NCI-H128 (cell line): ENCODE measurements at regions not wholly inside any gene's neighbourhood (a gene's known extent, or its start where the extent isn't known, plus 50 kb on each side); places are given as distances from the start of the nearest gene placed in this dataset.
"Not testable (repeated sequence)": the region's sequence is repeated elsewhere in the genome, so short reads cannot be mapped to it uniquely, and the experiment has no call there.

Source experiments
- DNase-seq: peaks from one replicate; lab custom pipeline; 2025; ENCODE audit not compliant: unreplicated experiment; lab: John Stamatoyannopoulos, UW

- no peak for DNase-seq
Observed at GRCh38 chr22:48071828-48072227, 1309.4 kb downstream of the TBC1D22A start.

DNA sequence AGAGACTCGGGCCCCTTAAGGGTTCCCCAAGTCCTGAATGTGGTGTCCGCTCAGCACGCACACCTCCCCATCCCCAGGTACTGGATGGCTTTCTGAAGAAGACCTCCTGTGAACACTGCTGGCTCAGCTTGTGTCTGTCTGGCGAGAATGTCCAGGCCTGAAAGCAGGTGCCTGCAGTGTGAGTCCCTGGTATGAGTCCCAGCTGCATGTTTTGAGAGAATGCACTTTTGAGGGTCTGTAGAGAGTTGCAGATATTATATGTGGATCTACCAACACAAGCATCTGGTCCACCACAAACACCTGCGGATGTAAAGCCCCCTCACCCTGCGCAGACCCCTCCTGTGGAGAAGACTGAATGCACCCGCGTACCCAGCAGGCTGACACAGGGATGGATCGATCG, 1308.9 kb downstream of the TBC1D22A start:
- no peak for DNase-seq

GRCh38 chr22:48070760-48071159, 1308.3 kb downstream of the TBC1D22A start:
- DNase-seq: no peak

DNA sequence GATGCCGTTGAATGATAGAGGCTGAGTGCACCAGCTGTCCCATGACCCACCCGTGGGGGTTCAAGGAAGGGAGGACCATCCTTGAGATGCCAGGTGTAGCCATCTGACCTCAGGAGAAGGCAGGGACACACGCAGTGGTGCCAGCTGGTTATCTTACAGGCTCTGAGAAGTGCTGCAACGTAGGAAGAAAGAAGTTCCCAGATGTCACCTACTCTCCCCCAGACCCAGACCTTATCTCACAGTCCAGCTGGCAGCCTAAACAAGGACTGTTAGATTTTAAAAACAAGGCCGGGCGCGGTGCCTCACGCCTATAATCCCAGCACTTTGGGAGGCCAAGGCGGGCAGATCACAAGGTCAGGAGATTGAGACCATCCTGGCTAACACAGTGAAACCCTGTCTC, 1307.6 kb downstream of the TBC1D22A start:
- DNase-seq: no peak

- no peak for DNase-seq
Observed at GRCh38 chr22:48069256-48069655, 1306.8 kb downstream of the TBC1D22A start.

DNA sequence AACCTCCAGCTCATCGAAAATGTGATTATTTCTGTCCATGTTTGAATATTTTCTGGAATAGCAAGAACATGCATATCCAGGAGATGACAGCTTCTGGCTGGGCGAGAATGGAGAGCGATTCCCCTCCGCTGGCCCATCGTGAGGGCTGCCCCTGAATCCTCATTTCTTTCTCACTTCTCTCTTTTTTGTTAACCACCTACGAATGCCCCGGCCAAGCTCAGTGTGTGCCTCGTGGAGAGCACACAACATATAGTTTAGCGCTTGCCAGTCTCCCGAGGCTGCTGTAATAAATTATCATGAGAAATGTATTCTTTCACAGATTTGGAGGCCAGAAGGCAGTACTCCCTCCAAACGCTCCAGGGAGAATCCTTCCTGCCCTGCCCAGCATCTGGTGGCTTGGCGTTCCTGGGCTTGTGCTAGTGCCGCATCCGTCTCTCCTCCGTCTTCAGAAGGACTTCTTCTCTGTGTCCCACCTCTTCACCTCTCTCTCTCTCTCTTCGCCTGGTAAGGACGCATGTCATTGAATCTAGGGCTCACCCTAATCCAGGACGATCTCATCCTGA, 1306.0 kb downstream of the TBC1D22A start:
- DNase-seq: no peak

DNA sequence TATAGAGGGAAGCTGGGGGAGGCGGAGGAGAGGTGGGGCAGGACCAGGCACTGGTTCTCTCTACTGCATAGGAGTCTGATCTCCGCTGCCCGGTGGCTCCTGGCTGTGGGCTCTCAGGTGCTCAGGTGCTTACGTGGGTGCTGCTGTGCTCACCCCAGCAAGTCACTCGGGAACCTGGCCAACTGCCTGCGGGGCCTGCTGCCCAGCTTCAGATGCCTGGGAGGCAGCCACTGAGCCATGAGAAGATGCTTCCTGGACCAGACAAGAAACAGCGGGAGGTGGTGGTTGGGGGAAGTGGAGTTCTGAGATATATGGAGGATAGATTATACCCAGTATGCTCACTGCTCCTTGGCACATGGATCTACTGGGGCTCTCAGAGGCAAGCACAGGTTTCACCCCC, 1303.4 kb downstream of the TBC1D22A start:
- no peak for DNase-seq

GRCh38 chr22:48061726-48062125, 1299.3 kb downstream of the TBC1D22A start:
- no peak for DNase-seq

- no peak for DNase-seq
Observed at GRCh38 chr22:48060266-48060665, 1297.8 kb downstream of the TBC1D22A start.

GRCh38 chr22:48059521-48059920, 1297.1 kb downstream of the TBC1D22A start:
- DNase-seq: not testable (repeated sequence)

DNA sequence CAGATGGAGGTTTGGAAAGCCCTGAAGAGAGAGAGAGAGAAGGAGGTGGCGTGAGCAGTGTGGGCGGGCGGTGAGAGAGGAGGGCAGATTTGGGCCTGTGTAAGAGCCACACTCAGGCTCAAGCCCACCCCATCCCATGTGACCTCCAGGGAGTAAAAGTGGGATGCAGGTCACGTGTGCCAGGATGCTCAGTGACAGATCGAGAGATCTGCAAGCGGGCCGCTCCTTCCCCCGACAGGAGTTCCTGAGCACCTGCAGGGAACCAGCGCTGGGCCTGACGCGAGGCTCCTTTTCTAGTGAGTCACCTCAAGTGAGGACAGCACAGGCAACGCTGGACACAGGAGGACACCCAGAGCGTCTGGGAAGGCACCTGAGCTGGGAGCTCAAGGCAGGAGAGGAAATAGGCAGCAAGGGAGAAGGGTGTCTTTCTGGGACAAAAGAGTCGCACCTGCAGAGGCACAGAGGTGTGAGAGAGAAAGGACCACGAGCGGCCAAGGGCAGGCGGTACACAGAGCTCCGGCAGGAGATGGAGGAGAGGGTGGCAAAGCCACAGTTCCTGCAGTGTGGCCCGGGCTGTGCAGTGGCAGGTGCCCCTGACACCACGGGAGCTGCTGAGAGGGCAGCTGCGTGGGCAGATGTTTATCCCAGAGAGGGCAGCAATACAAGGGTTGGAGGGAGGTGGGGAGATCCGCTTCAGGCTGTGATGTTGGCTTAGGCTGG, 1294.8 kb downstream of the TBC1D22A start:
- no peak for DNase-seq

DNA sequence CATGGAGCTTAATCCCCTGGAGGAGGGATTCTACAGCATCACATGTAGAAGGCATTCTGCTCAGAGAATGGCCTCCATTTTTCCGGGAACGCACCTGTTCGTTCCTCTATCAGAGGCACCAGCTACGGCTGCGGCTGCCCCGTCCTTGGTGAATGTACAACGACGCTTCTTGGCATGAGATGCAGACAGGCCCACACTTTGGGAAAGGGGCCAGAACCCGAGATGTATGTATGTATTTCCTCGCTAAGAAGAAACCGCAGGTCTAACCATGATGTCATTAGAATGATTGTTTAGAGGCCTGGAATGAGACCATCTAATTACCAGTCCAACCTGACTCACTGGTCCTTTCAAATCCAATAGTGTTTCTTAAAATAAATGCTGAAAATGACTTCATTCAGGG, 1293.4 kb downstream of the TBC1D22A start:
- no peak for DNase-seq

DNA sequence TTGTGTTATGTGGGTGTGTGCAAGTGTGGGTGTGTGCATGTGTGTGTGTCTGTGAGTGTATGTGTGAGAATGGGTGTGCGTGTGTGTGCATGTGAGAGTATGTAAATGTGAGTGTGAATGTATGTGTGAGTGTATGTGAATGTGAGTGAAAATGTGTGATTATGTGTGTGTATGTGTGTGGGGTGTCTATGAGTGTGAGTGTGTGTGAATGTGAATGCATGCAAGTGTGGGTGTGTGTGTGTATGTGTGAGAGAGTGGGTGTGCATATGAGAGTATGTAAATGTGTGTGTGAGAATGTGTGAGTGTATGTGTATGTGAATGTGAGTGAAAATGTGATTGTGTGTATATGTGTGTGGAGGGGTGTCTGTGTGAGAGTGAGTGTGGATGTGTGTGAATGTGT, 1292.7 kb downstream of the TBC1D22A start:
- no peak for DNase-seq

- no peak for DNase-seq
Observed at GRCh38 chr22:48054596-48054995, 1292.1 kb downstream of the TBC1D22A start.

DNA sequence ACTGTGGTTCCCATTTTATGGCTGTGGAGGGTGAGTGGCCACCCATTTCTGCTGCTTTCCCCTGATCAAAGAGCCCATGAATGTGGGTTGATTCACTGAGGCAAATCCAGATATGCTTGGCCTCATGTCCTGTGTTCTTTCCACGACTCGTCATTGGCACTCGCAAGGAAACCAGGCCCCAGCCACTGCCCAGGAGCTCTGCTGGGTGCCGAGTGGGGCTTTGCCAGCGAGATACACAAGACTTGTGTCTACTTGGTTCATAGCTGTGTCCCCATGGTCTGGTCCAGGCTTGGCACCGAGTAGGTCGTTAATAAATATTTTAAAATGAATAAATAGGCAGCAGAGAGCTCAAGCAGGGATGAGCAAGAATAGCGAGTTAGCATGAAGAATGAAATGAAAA, 1291.5 kb downstream of the TBC1D22A start:
- DNase-seq: no peak

- DNase-seq: no peak
Observed at GRCh38 chr22:48053486-48053885, 1291.0 kb downstream of the TBC1D22A start.

DNA sequence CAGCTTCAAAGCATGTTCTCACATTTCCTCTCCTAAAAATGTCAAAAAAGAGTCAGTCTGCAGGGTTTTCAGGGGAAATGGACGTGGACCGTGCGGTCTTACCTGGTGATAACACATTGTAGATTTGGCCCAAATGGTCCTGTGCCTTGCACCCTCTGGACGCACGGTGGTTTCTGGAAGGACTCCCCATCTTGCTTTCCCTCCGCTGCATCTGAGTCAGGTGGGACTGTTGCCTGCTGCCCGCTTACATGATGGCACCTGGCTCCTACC, 1290.1 kb downstream of the TBC1D22A start:
- no peak for DNase-seq

- no peak for DNase-seq
Observed at GRCh38 chr22:48051796-48052620, 1289.6 kb downstream of the TBC1D22A start.

DNA sequence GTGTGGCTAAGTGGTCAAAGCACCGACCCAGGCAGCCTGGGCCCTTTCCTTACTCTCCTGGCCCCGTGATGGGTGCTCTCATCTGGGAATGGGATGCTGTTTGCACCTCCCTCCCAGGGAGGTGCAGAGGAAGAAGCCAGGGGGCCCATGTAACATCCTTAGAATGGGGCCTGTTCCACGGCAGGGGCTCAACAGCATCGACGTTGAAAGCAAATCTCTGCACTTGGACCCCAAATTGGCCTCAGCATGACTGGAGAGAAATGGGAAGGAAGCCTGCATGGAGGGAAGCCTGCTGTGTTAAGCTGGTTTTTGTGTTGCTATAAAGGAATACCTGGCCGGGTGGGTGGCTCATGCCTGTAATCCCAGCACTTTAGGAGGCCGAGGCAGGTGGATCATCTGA, 1288.4 kb downstream of the TBC1D22A start:
- no peak for DNase-seq

DNA sequence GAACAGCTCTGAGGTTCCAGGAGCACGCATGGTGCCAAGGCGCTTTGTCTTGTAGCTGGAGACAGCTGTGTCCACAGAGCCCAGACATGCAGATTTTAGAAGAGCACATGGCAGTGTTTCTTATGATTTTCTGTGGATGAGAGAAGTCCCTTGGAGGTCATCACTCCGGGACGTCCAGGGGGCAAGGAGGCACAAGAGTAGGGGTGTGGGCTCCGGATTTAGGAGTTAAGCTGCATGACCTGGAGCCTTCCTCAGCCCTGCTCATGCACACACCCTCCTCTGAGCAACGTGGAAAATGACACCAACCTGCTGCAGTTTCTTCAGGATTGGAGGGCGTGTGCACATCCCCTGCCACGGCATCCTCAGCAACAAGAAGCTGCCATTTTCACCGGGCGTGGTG, 1286.7 kb downstream of the TBC1D22A start:
- DNase-seq: no peak

DNA sequence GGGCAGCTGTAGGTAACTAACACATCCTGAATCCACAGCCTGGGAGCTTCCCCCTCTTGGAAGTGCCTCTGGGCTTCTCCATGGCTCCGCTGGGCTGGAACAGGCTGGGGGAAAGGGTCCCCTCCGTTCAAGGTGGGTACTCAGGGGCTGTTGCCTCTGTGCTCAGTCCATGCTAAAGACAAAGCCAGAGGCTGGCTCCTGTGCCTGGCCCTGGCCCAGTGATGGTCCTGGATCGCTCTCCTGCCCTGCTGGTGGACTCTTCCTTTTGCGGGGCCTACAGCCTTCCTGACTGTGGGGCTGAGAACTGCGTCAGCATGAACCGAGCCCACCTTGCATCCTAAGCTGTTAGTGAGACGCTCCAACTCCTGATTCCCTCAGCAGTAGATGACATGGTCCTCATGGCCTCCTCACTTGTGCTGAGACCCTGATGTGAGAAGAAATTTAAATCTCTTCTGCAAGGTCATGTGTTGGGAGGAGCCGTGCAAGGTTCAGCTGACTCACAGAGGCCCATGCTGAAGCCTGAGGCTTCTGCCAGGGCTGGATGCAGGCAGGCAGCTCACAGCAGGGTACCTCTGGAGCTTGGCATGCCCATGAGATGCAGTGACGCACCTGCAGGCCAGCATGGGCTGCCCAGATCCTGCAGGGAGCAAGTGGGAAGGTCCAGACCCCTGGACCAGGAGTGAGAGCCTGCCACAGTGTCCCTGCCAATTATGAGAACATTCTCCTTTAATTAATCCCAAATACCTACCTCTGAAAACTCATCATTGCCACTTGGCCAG, 1285.5 kb downstream of the TBC1D22A start:
- no peak for DNase-seq

DNA sequence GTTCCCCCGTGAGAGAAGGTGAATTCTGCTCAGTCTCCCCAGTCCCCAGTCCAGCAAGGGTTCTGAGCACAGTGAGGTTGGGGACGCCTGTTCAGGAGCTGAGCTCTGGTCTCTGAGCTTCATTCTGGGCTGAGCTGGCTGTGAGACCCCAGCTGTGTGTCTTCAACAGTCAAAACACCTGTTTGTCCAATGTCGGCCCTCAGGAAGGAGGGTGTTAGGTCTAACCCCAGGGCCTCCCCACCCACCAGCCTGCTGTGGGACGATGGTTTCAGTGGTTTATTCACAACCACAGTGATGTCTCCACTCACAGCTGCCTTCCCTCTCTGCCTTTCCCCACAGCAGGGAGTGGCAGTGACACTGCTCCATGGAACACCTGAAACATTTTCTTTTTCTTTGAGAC, 1282.9 kb downstream of the TBC1D22A start:
- DNase-seq: no peak
